Astrocyte (in vitro differentiated cells and primary cell): ENCODE measurements at regions not wholly inside any gene's neighbourhood (a gene's known extent, or its start where the extent isn't known, plus 50 kb on each side); places are given as distances from the start of the nearest gene placed in this dataset.

Experiments used
- DNase-seq: peaks from one replicate; pipeline ENCODE4 v3.0.0-alpha.2; 2010; ENCODE audit warnings: low read depth
- FAIRE-seq: peaks from 2 replicates; lab custom pipeline; 2011; peaks lifted over from hg19 to GRCh38; lab: Jason Lieb, UNC
- H2AFZ ChIP-seq: 2 replicates; pipeline ENCODE4 v1.6.0; 2012; ENCODE audit warnings: low read depth, low read length, inconsistent platforms
- H3K27ac ChIP-seq: 2 replicates; pipeline ENCODE4 v1.5.1; 2011; ENCODE audit warnings: low read depth, low read length, inconsistent platforms
- H3K27me3 ChIP-seq: 2 replicates; pipeline ENCODE4 v1.6.0; 2011; ENCODE audit warnings: low read length, inconsistent platforms; ENCODE audit not compliant: insufficient read depth
- H3K36me3 ChIP-seq: 2 replicates; pipeline ENCODE4 v1.5.1; 2011; ENCODE audit warnings: low read length, inconsistent platforms; ENCODE audit not compliant: insufficient read depth
- H3K4me1 ChIP-seq: 2 replicates; pipeline ENCODE4 v1.5.1; 2011; ENCODE audit warnings: low read length, inconsistent platforms; ENCODE audit not compliant: insufficient read depth
- H3K4me2 ChIP-seq: 2 replicates; pipeline ENCODE4 v1.6.0; 2012; ENCODE audit warnings: low read length, inconsistent platforms
- H3K4me3 ChIP-seq: 2 replicates; pipeline ENCODE4 v1.5.1; 2011; ENCODE audit warnings: low read depth, mild to moderate bottlenecking, low read length, inconsistent platforms; ENCODE audit not compliant: insufficient read depth
- H3K79me2 ChIP-seq: 2 replicates; pipeline ENCODE4 v1.6.0; 2012; ENCODE audit warnings: mild to moderate bottlenecking, low read length, inconsistent platforms; ENCODE audit not compliant: insufficient read depth
- H3K9ac ChIP-seq: 2 replicates; pipeline ENCODE4 v1.6.0; 2012; ENCODE audit warnings: mild to moderate bottlenecking, low read length, inconsistent platforms
- H3K9me3 ChIP-seq: 2 replicates; pipeline ENCODE4 v1.5.1; 2012; ENCODE audit warnings: low read depth, mild to moderate bottlenecking, low read length, inconsistent platforms; ENCODE audit not compliant: insufficient read depth
- H4K20me1 ChIP-seq: 2 replicates; pipeline ENCODE4 v1.6.0; 2012; ENCODE audit warnings: low read length, inconsistent platforms; ENCODE audit not compliant: insufficient read depth
- H3K27ac Mint-ChIP-seq: one replicate; pipeline ENCODE4 v1.8.0; 2021; ENCODE audit warnings: mild to moderate bottlenecking, mixed read lengths; ENCODE audit not compliant: unreplicated experiment
- H3K27me3 Mint-ChIP-seq: one replicate; pipeline ENCODE4 v1.8.0; 2021; ENCODE audit warnings: low read depth, mixed read lengths; ENCODE audit not compliant: unreplicated experiment
- H3K36me3 Mint-ChIP-seq: one replicate; pipeline ENCODE4 v1.8.0; 2021; ENCODE audit warnings: low read depth, mixed read lengths; ENCODE audit not compliant: unreplicated experiment
- H3K4me1 Mint-ChIP-seq: one replicate; pipeline ENCODE4 v1.8.0; 2021; ENCODE audit warnings: low read depth, mixed read lengths; ENCODE audit not compliant: unreplicated experiment
- H3K4me3 Mint-ChIP-seq: one replicate; pipeline ENCODE4 v1.8.0; 2021; ENCODE audit warnings: mild to moderate bottlenecking, moderate library complexity, mixed read lengths; ENCODE audit not compliant: unreplicated experiment
- H3K9me3 Mint-ChIP-seq: one replicate; pipeline ENCODE4 v1.8.0; 2021; ENCODE audit warnings: mild to moderate bottlenecking, mixed read lengths; ENCODE audit not compliant: unreplicated experiment
- CTCF ChIP-seq: IDR thresholded peaks from 2 replicates; pipeline ENCODE4 v1.5.1; 2011; ENCODE audit warnings: low read depth, mild to moderate bottlenecking, inconsistent platforms, low read length, moderate library complexity; ENCODE audit not compliant: insufficient read depth
- EZH2 ChIP-seq: IDR thresholded peaks from 2 replicates; pipeline ENCODE4 v1.6.1; 2012; ENCODE audit warnings: mild to moderate bottlenecking, low read length, inconsistent platforms; ENCODE audit not compliant: insufficient read depth

- H3K9me3 Mint-ChIP-seq, result no peaks in the 10 kb centered on the region
- no peak overlapping the region for H3K27ac Mint-ChIP-seq
- Histone ChIP-seq H3K9ac (no peak overlapping the region), H3K9me3 (no peaks in the 10 kb centered on the region), H2AFZ (no peak overlapping the region), H3K4me1 (no peaks in the 10 kb centered on the region), H3K27me3 (no peaks in the 10 kb centered on the region), H3K79me2 (no peaks in the 10 kb centered on the region), H4K20me1 (no peaks in the 10 kb centered on the region), H3K4me3 (no peak overlapping the region), H3K27ac (no peak overlapping the region), H3K4me2 (no peak overlapping the region), H3K36me3 (no peaks in the 10 kb centered on the region)
- H3K27me3 Mint-ChIP-seq, result peaks cover 5% of the 10 kb centered on the region
- H3K36me3 Mint-ChIP-seq, result peaks cover 1% of the 10 kb centered on the region
- H3K4me3 Mint-ChIP-seq, result no peak overlapping the region
- TF ChIP-seq CTCF (no peak), EZH2 (no peak)
- no peak for DNase-seq
- FAIRE-seq, result no peak
- peaks cover 13% of the 10 kb centered on the region for H3K4me1 Mint-ChIP-seq
Observed at GRCh38 chr2:890214-890613, 60.4 kb upstream of the SNTG2 start.

GRCh38 chr2:888906-889566, 61.6 kb upstream of the SNTG2 start:
- H3K9ac ChIP-seq, result no peak overlapping the region
- H3K36me3 Mint-ChIP-seq, result peaks cover 1% of the 10 kb centered on the region
- FAIRE-seq, result no peak
- H3K27ac Mint-ChIP-seq, result no peak overlapping the region
- no peak overlapping the region for H3K4me3 ChIP-seq
- H3K27ac ChIP-seq, result no peak overlapping the region
- no peaks in the 10 kb centered on the region for H3K4me1 ChIP-seq
- H4K20me1 ChIP-seq, result no peaks in the 10 kb centered on the region
- no peak overlapping the region for H2AFZ ChIP-seq
- no peaks in the 10 kb centered on the region for H3K27me3 ChIP-seq
- H3K4me1 Mint-ChIP-seq, result peaks cover 6% of the 10 kb centered on the region
- no peak overlapping the region for H3K4me2 ChIP-seq
- no peak overlapping the region for H3K4me3 Mint-ChIP-seq
- no peaks in the 10 kb centered on the region for H3K36me3 ChIP-seq
- peaks cover 16% of the 10 kb centered on the region for H3K27me3 Mint-ChIP-seq
- H3K79me2 ChIP-seq, result no peaks in the 10 kb centered on the region
- DNase-seq, result no peak
- no peaks in the 10 kb centered on the region for H3K9me3 Mint-ChIP-seq
- no peaks in the 10 kb centered on the region for H3K9me3 ChIP-seq
- TF ChIP-seq CTCF (no peak), EZH2 (no peak)

GRCh38 chr2:888211-888801, 62.3 kb upstream of the SNTG2 start:
- no peak overlapping the region for H3K9ac ChIP-seq
- no peaks in the 10 kb centered on the region for H3K36me3 ChIP-seq
- no peak overlapping the region for H3K4me2 ChIP-seq
- Mint-ChIP-seq H3K4me3 (no peak overlapping the region), H3K27me3 (peaks cover 24% of the 10 kb centered on the region), H3K4me1 (peaks cover 6% of the 10 kb centered on the region), H3K36me3 (peaks cover 1% of the 10 kb centered on the region), H3K27ac (no peak overlapping the region), H3K9me3 (no peaks in the 10 kb centered on the region)
- H3K27me3 ChIP-seq, result no peaks in the 10 kb centered on the region
- no peaks in the 10 kb centered on the region for H3K79me2 ChIP-seq
- no peak overlapping the region for H3K27ac ChIP-seq
- H3K9me3 ChIP-seq, result no peaks in the 10 kb centered on the region
- DNase-seq, result no peak
- FAIRE-seq, result no peak
- no peak overlapping the region for H2AFZ ChIP-seq
- H3K4me1 ChIP-seq, result no peaks in the 10 kb centered on the region
- H3K4me3 ChIP-seq, result no peak overlapping the region
- no peak for TF ChIP-seq EZH2
- no peaks in the 10 kb centered on the region for H4K20me1 ChIP-seq
